BLaER1 (cell line): ENCODE measurements at regions not wholly inside any gene's neighbourhood (a gene's known extent, or its start where the extent isn't known, plus 50 kb on each side); places are given as distances from the start of the nearest gene placed in this dataset.

Experiments
- H3K27ac ChIP-seq: shearing (Covaris generic); formaldehyde crosslinking; 2 replicates; pipeline ENCODE4 v1.8.1; 2022
- H3K27me3 ChIP-seq: shearing (Covaris generic); formaldehyde crosslinking; 2 replicates; pipeline ENCODE4 v1.8.1; 2022
- H3K36me3 ChIP-seq: shearing (Covaris generic); formaldehyde crosslinking; 2 replicates; pipeline ENCODE4 v1.8.1; 2022
- H3K4me1 ChIP-seq: shearing (Covaris generic); formaldehyde crosslinking; 2 replicates; pipeline ENCODE4 v1.8.1; 2022
- H3K4me2 ChIP-seq: shearing (Covaris generic); formaldehyde crosslinking; 2 replicates; pipeline ENCODE4 v1.8.1; 2022
- H3K4me3 ChIP-seq: shearing (Covaris generic); formaldehyde crosslinking; 2 replicates; pipeline ENCODE4 v1.8.1; 2022
- H3K9ac ChIP-seq: shearing (Covaris generic); formaldehyde crosslinking; 2 replicates; pipeline ENCODE4 v1.8.1; 2022
- H3K9me3 ChIP-seq: shearing (Covaris generic); formaldehyde crosslinking; 2 replicates; pipeline ENCODE4 v1.8.1; 2022
- H4K20me1 ChIP-seq: shearing (Covaris generic); formaldehyde crosslinking; 2 replicates; pipeline ENCODE4 v1.8.1; 2022
- Cebpa-rat ChIP-seq: shearing (Covaris generic); IDR thresholded peaks from 2 replicates; pipeline ENCODE4 v1.8.1; 2022

- H3K36me3 ChIP-seq, result no peaks in the 10 kb centered on the region
- no peak for TF ChIP-seq Cebpa-rat
- H3K27ac ChIP-seq, result no peak overlapping the region
- H3K9ac ChIP-seq, result no peak overlapping the region
- H3K27me3 ChIP-seq, result no peaks in the 10 kb centered on the region
- H3K4me1 ChIP-seq, result no peaks in the 10 kb centered on the region
- no peaks in the 10 kb centered on the region for H4K20me1 ChIP-seq
- no peak overlapping the region for H3K4me2 ChIP-seq
- no peaks in the 10 kb centered on the region for H3K9me3 ChIP-seq
- no peak overlapping the region for H3K4me3 ChIP-seq
Measured at GRCh38 chr2:215601526-215601925, 165.7 kb upstream of the FN1 start.

GRCh38 chr2:215598376-215598975, 162.6 kb upstream of the FN1 start:
- Histone ChIP-seq H3K27ac (no peak overlapping the region), H3K9me3 (no peaks in the 10 kb centered on the region), H3K27me3 (no peaks in the 10 kb centered on the region), H3K4me3 (no peak overlapping the region), H4K20me1 (no peaks in the 10 kb centered on the region), H3K4me1 (no peaks in the 10 kb centered on the region), H3K36me3 (no peaks in the 10 kb centered on the region), H3K4me2 (no peak overlapping the region), H3K9ac (no peak overlapping the region)
- TF ChIP-seq Cebpa-rat, result no peak

- Histone ChIP-seq H3K4me3 (no peak overlapping the region), H3K27me3 (no peaks in the 10 kb centered on the region), H3K27ac (no peak overlapping the region), H3K9me3 (no peaks in the 10 kb centered on the region), H3K9ac (no peak overlapping the region), H4K20me1 (no peaks in the 10 kb centered on the region), H3K36me3 (no peaks in the 10 kb centered on the region), H3K4me1 (no peaks in the 10 kb centered on the region), H3K4me2 (no peak overlapping the region)
- TF ChIP-seq Cebpa-rat, result no peak
Measured at GRCh38 chr2:215597577-215597976, 161.7 kb upstream of the FN1 start.

- Histone ChIP-seq H4K20me1 (no peaks in the 10 kb centered on the region), H3K27ac (no peak overlapping the region)
Measured at GRCh38 chr2:215594766-215595165, 158.9 kb upstream of the FN1 start.

GRCh38 chr2:215590010-215590745, 154.3 kb upstream of the FN1 start:
- no peaks in the 10 kb centered on the region for H3K36me3 ChIP-seq
- no peak for TF ChIP-seq Cebpa-rat

More at GRCh38 chr2:215594766-215595165, 158.9 kb upstream of the FN1 start:
- Histone ChIP-seq H3K9me3 (no peaks in the 10 kb centered on the region), H3K4me2 (no peak overlapping the region), H3K27me3 (no peaks in the 10 kb centered on the region), H3K36me3 (no peaks in the 10 kb centered on the region), H3K4me3 (no peak overlapping the region), H3K4me1 (no peaks in the 10 kb centered on the region), H3K9ac (no peak overlapping the region)
- no peak for TF ChIP-seq Cebpa-rat

GRCh38 chr2:215583881-215584280, 148.0 kb upstream of the FN1 start:
- Histone ChIP-seq H3K4me1 (no peaks in the 10 kb centered on the region), H3K4me3 (no peak overlapping the region), H4K20me1 (no peaks in the 10 kb centered on the region), H3K9ac (no peak overlapping the region), H3K4me2 (no peak overlapping the region), H3K27me3 (no peaks in the 10 kb centered on the region), H3K9me3 (no peaks in the 10 kb centered on the region), H3K27ac (no peak overlapping the region), H3K36me3 (no peaks in the 10 kb centered on the region)
- TF ChIP-seq Cebpa-rat, result no peak

More at GRCh38 chr2:215590010-215590745, 154.3 kb upstream of the FN1 start:
- no peaks in the 10 kb centered on the region for H3K4me1 ChIP-seq
- no peak overlapping the region for H3K4me3 ChIP-seq
- H3K4me2 ChIP-seq, result no peak overlapping the region
- no peaks in the 10 kb centered on the region for H3K9me3 ChIP-seq
- H3K27ac ChIP-seq, result no peak overlapping the region
- H4K20me1 ChIP-seq, result no peaks in the 10 kb centered on the region
- no peak overlapping the region for H3K9ac ChIP-seq
- no peaks in the 10 kb centered on the region for H3K27me3 ChIP-seq

GRCh38 chr2:215579809-215580208, 143.9 kb upstream of the FN1 start:
- Histone ChIP-seq H3K9me3 (no peaks in the 10 kb centered on the region), H3K36me3 (no peaks in the 10 kb centered on the region), H3K4me1 (no peaks in the 10 kb centered on the region), H3K27ac (no peak overlapping the region), H3K9ac (no peak overlapping the region), H4K20me1 (no peaks in the 10 kb centered on the region), H3K4me3 (no peak overlapping the region), H3K4me2 (no peak overlapping the region), H3K27me3 (no peaks in the 10 kb centered on the region)
- TF ChIP-seq Cebpa-rat, result no peak

- Histone ChIP-seq H3K27ac (no peak overlapping the region), H3K27me3 (no peaks in the 10 kb centered on the region), H3K9ac (no peak overlapping the region), H3K4me2 (no peak overlapping the region), H3K4me1 (no peaks in the 10 kb centered on the region), H3K36me3 (no peaks in the 10 kb centered on the region), H4K20me1 (no peaks in the 10 kb centered on the region), H3K4me3 (no peak overlapping the region), H3K9me3 (no peaks in the 10 kb centered on the region)
- no peak for TF ChIP-seq Cebpa-rat
Measured at GRCh38 chr2:215577356-215577755, 141.5 kb upstream of the FN1 start.

GRCh38 chr2:215576572-215576971, 140.7 kb upstream of the FN1 start:
- H4K20me1 ChIP-seq, result no peaks in the 10 kb centered on the region
- no peak overlapping the region for H3K4me3 ChIP-seq
- H3K36me3 ChIP-seq, result no peaks in the 10 kb centered on the region
- no peaks in the 10 kb centered on the region for H3K9me3 ChIP-seq
- no peak overlapping the region for H3K4me2 ChIP-seq
- H3K4me1 ChIP-seq, result no peaks in the 10 kb centered on the region
- TF ChIP-seq Cebpa-rat, result no peak
- no peak overlapping the region for H3K27ac ChIP-seq
- H3K27me3 ChIP-seq, result no peaks in the 10 kb centered on the region
- no peak overlapping the region for H3K9ac ChIP-seq

GRCh38 chr2:215573496-215573895, 137.6 kb upstream of the FN1 start:
- no peaks in the 10 kb centered on the region for H3K27me3 ChIP-seq
- no peaks in the 10 kb centered on the region for H3K4me1 ChIP-seq
- no peak overlapping the region for H3K27ac ChIP-seq
- H3K4me2 ChIP-seq, result no peak overlapping the region
- no peak overlapping the region for H3K4me3 ChIP-seq
- no peak for TF ChIP-seq Cebpa-rat
- H3K9ac ChIP-seq, result no peak overlapping the region
- no peaks in the 10 kb centered on the region for H3K9me3 ChIP-seq
- H4K20me1 ChIP-seq, result no peaks in the 10 kb centered on the region
- H3K36me3 ChIP-seq, result no peaks in the 10 kb centered on the region
